H9 (cell line): ENCODE measurements at regions not wholly inside any gene's neighbourhood (a gene's known extent, or its start where the extent isn't known, plus 50 kb on each side); places are given as distances from the start of the nearest gene placed in this dataset.

Source experiments
- DNase-seq: peaks from one replicate; pipeline ENCODE4 v3.0.0-alpha.2; 2017
- H2AFZ ChIP-seq: one replicate; pipeline ENCODE4 v1.6.1; 2013; ENCODE audit warnings: mild to moderate bottlenecking, low read length, control low read depth, moderate library complexity
- H2AK5ac ChIP-seq: 2 replicates; pipeline ENCODE4 v1.6.1; 2013; ENCODE audit warnings: low read length, control low read depth, mixed read lengths; ENCODE audit not compliant: insufficient read length
- H2BK120ac ChIP-seq: one replicate; pipeline ENCODE4 v1.6.1; 2013; ENCODE audit warnings: low read depth, mild to moderate bottlenecking, low read length, control low read depth, inconsistent platforms; ENCODE audit not compliant: poor library complexity, severe bottlenecking
- H2BK12ac ChIP-seq: 2 replicates; pipeline ENCODE4 v1.6.1; 2013; ENCODE audit warnings: low read length, control low read depth, mixed read lengths, low read depth; ENCODE audit not compliant: insufficient read length
- H2BK15ac ChIP-seq: 2 replicates; pipeline ENCODE4 v1.6.1; 2013; ENCODE audit warnings: low read depth, low read length, control low read depth
- H2BK20ac ChIP-seq: one replicate; pipeline ENCODE4 v1.6.1; 2013; ENCODE audit warnings: low read depth, mild to moderate bottlenecking, low read length, control low read depth, inconsistent platforms; ENCODE audit not compliant: poor library complexity, severe bottlenecking
- H2BK5ac ChIP-seq: 2 replicates; pipeline ENCODE4 v1.6.1; 2013; ENCODE audit warnings: low read length, control low read depth, mixed read lengths; ENCODE audit not compliant: insufficient read length
- H3K14ac ChIP-seq: 2 replicates; pipeline ENCODE4 v1.6.1; 2013; ENCODE audit warnings: low read length, control low read depth; ENCODE audit not compliant: insufficient read depth
- H3K18ac ChIP-seq: 2 replicates; pipeline ENCODE4 v1.6.1; 2013; ENCODE audit warnings: low read depth, mild to moderate bottlenecking, mixed read lengths, low read length, control low read depth; ENCODE audit not compliant: insufficient read length
- H3K23ac ChIP-seq: 2 replicates; pipeline ENCODE4 v1.6.1; 2013; ENCODE audit warnings: low read length, control low read depth, mixed read lengths, low read depth; ENCODE audit not compliant: insufficient read length
- H3K23me2 ChIP-seq: 2 replicates; pipeline ENCODE4 v1.6.1; 2013; ENCODE audit warnings: low read depth, mild to moderate bottlenecking, mixed read lengths, low read length, control low read depth; ENCODE audit not compliant: insufficient read length, poor library complexity, severe bottlenecking
- H3K27ac ChIP-seq: 2 replicates; pipeline ENCODE4 v1.5.1; 2013; ENCODE audit warnings: low read length, control low read depth, mixed read lengths, low read depth; ENCODE audit not compliant: insufficient read length
- H3K27me3 ChIP-seq: 2 replicates; pipeline ENCODE4 v1.6.1; 2013; ENCODE audit warnings: low read length, control low read depth, inconsistent platforms; ENCODE audit not compliant: insufficient read depth
- H3K4ac ChIP-seq: 2 replicates; pipeline ENCODE4 v1.6.1; 2013; ENCODE audit warnings: low read depth, mild to moderate bottlenecking, control low read depth, inconsistent platforms, low read length, moderate library complexity
- H3K4me1 ChIP-seq: 2 replicates; pipeline ENCODE4 v1.6.1; 2013; ENCODE audit warnings: low read length, control low read depth, inconsistent platforms; ENCODE audit not compliant: insufficient read depth
- H3K4me2 ChIP-seq: 2 replicates; pipeline ENCODE4 v1.6.1; 2013; ENCODE audit warnings: low read length, control low read depth, mixed read lengths; ENCODE audit not compliant: insufficient read length, insufficient read depth
- H3K56ac ChIP-seq: 2 replicates; pipeline ENCODE4 v1.6.1; 2013; ENCODE audit warnings: low read depth, mild to moderate bottlenecking, mixed read lengths, low read length, control low read depth; ENCODE audit not compliant: insufficient read length
- H3K79me1 ChIP-seq: 2 replicates; pipeline ENCODE4 v1.6.1; 2013; ENCODE audit warnings: low read depth, mild to moderate bottlenecking, moderate library complexity, low read length, control low read depth, inconsistent platforms; ENCODE audit not compliant: insufficient read depth, poor library complexity, severe bottlenecking
- H3K79me2 ChIP-seq: 2 replicates; pipeline ENCODE4 v1.6.1; 2013; ENCODE audit warnings: low read length, control low read depth, inconsistent platforms; ENCODE audit not compliant: insufficient read depth
- H3K9ac ChIP-seq: 2 replicates; pipeline ENCODE4 v1.6.1; 2013; ENCODE audit warnings: low read length, control low read depth, mixed read lengths; ENCODE audit not compliant: insufficient read length; ENCODE audit errors: extremely low read depth
- H3K9me3 ChIP-seq: one replicate; pipeline ENCODE4 v1.6.1; 2013; ENCODE audit warnings: low read depth, low read length, inconsistent platforms; ENCODE audit not compliant: control insufficient read depth
- H3T11ph ChIP-seq: one replicate; pipeline ENCODE4 v1.6.1; 2013; ENCODE audit warnings: mild to moderate bottlenecking, low read length, control low read depth, inconsistent platforms
- H4K20me1 ChIP-seq: one replicate; pipeline ENCODE4 v1.6.1; 2013; ENCODE audit not compliant: control insufficient read depth, insufficient read length, insufficient read depth
- H4K5ac ChIP-seq: 2 replicates; pipeline ENCODE4 v1.6.1; 2013; ENCODE audit warnings: low read depth, mild to moderate bottlenecking, mixed read lengths, low read length, control low read depth; ENCODE audit not compliant: insufficient read length
- H4K8ac ChIP-seq: replicated peaks from 2 replicates; pipeline ENCODE4 v1.6.1; 2013; ENCODE audit warnings: low read length, control low read depth, mixed read lengths, low read depth; ENCODE audit not compliant: insufficient read length
- H4K91ac ChIP-seq: 2 replicates; pipeline ENCODE4 v1.6.1; 2013; ENCODE audit warnings: low read depth, mild to moderate bottlenecking, moderate library complexity, mixed read lengths, low read length, control low read depth; ENCODE audit not compliant: insufficient read length
- H3K27ac Mint-ChIP-seq, 3 experiments: 2 replicates in 2 of 3; 3 replicates in 1 of 3; pipeline ENCODE4 v1.8.0; 2020 to 2021; ENCODE audit warnings: mixed read lengths in 3 of 3, mild to moderate bottlenecking in 1 of 3, moderate library complexity in 1 of 3
- H3K27me3 Mint-ChIP-seq: 2 replicates; pipeline ENCODE4 v1.8.0; 2021; ENCODE audit warnings: low read depth, mild to moderate bottlenecking, moderate library complexity, mixed read lengths
- H3K36me3 Mint-ChIP-seq, 3 experiments: 2 replicates in 2 of 3; 3 replicates in 1 of 3; pipeline ENCODE4 v1.8.0; 2020 to 2021; ENCODE audit warnings: low read depth in 3 of 3, mixed read lengths in 3 of 3; ENCODE audit not compliant: insufficient read depth in 1 of 3
- H3K4me1 Mint-ChIP-seq, 2 experiments: 2 replicates each; pipeline ENCODE4 v1.8.0; 2020; ENCODE audit warnings: mixed read lengths in 2 of 2
- H3K4me3 Mint-ChIP-seq, 2 experiments: 2 replicates in 1 of 2; 3 replicates in 1 of 2; pipeline ENCODE4 v1.8.0; 2020 to 2021; ENCODE audit warnings: mild to moderate bottlenecking in 2 of 2, mixed read lengths in 2 of 2, moderate library complexity in 1 of 2
- H3K9me3 Mint-ChIP-seq, 2 experiments: 2 replicates in 1 of 2; 3 replicates in 1 of 2; pipeline ENCODE4 v1.8.0; 2020; ENCODE audit warnings: mild to moderate bottlenecking in 2 of 2, mixed read lengths in 2 of 2, moderate library complexity in 1 of 2
- CTCF ChIP-seq: fragments of 200-600 bp; sonication (generic); conservative IDR thresholded peaks from 3 replicates; pipeline ENCODE4 v1.8.0; 2021; ENCODE audit warnings: antibody characterized with exemption, mild to moderate bottlenecking
- WGBS: extraction: QIAGEN DNeasy Blood & Tissue Kit; methylation state at CpG from one replicate; pipeline ENCODE4 v1.1.7; 2013; ENCODE audit warnings: missing lambda C conversion rate, low lambda C conversion rate, mixed read lengths; ENCODE audit not compliant: insufficient read length; ENCODE audit errors: extremely low coverage; 5-methylcytosine and 5-hydroxymethylcytosine counted together

- no peaks in the 10 kb centered on the region for H3K27me3 ChIP-seq
- H2BK20ac ChIP-seq: no peak overlapping the region
- H3K56ac ChIP-seq: no peak overlapping the region
- H3K4ac ChIP-seq: no peak overlapping the region
- no peak overlapping the region for H3K23ac ChIP-seq
- no peak overlapping the region for H4K91ac ChIP-seq
- H3K9ac ChIP-seq: no peak overlapping the region
- H3K4me1 ChIP-seq: no peaks in the 10 kb centered on the region
- no peaks in the 10 kb centered on the region for H4K20me1 ChIP-seq
- H3K79me1 ChIP-seq: no peaks in the 10 kb centered on the region
- Mint-ChIP-seq H3K4me1 (no peaks in the 10 kb centered on the region), H3K27ac (no peak overlapping the region), H3K27me3 (peaks cover 2% of the 10 kb centered on the region; the same call in 1 of the 2 replicates), H3K36me3 (no peaks in the 10 kb centered on the region), H3K9me3 (no peaks in the 10 kb centered on the region; a peak in 2 of 5 replicates), H3K4me3 (no peak overlapping the region)
- no peak overlapping the region for H2BK120ac ChIP-seq
- H3K79me2 ChIP-seq: no peaks in the 10 kb centered on the region
- no peak overlapping the region for H2BK15ac ChIP-seq
- no peak overlapping the region for H3K4me2 ChIP-seq
- no peaks in the 10 kb centered on the region for H3K23me2 ChIP-seq
- H2AFZ ChIP-seq: no peak overlapping the region
- peak; percentile 18 for DNase-seq
- H2AK5ac ChIP-seq: no peak overlapping the region
- H3K27ac ChIP-seq: no peak overlapping the region
- WGBS: no CpG with 5 or more reads among the region's 13 CpGs
- H3K18ac ChIP-seq: no peak overlapping the region
- H3K9me3 ChIP-seq: no peaks in the 10 kb centered on the region
- TF ChIP-seq CTCF: no peak
- no peak overlapping the region for H2BK5ac ChIP-seq
- H3T11ph ChIP-seq: no peak overlapping the region
- H4K5ac ChIP-seq: no peak overlapping the region
- no peak overlapping the region for H4K8ac ChIP-seq
- H3K14ac ChIP-seq: no peak overlapping the region
- H2BK12ac ChIP-seq: no peak overlapping the region
These were observed 214.7 kb downstream of the CYP26B1 start for GRCh38 chr2:71932780-71933466.
